GM18499 (cell line): ENCODE measurements at regions not wholly inside any gene's neighbourhood (a gene's known extent, or its start where the extent isn't known, plus 50 kb on each side); places are given as distances from the start of the nearest gene placed in this dataset.

Experiments
- ATAC-seq: cut with Tn5 transposase; IDR thresholded peaks from one replicate; pipeline ENCODE4 v1.9.1; 2021; ENCODE audit warnings: moderate number of reproducible peaks; ENCODE audit not compliant: insufficient read depth, unreplicated experiment

DNA sequence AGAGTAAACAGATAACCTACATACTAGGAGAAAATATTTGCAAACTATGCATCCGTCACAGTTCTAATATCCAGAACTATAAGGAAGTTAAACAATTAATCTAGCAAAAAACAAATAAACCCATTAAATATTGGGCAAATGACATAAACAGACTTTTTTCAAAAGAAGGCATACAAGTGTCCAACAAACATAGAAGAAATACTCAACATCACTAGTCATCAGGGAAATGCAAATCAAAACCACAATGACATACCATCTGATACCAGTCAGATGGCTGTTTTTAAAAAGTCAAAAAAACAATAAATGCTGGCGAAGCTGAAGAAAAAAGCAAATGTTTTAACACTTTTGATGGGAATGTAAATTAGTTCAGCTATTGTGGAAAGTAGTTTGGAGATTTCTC, 1117.7 kb upstream of the MAP3K7 start:
- no peak for ATAC-seq

DNA sequence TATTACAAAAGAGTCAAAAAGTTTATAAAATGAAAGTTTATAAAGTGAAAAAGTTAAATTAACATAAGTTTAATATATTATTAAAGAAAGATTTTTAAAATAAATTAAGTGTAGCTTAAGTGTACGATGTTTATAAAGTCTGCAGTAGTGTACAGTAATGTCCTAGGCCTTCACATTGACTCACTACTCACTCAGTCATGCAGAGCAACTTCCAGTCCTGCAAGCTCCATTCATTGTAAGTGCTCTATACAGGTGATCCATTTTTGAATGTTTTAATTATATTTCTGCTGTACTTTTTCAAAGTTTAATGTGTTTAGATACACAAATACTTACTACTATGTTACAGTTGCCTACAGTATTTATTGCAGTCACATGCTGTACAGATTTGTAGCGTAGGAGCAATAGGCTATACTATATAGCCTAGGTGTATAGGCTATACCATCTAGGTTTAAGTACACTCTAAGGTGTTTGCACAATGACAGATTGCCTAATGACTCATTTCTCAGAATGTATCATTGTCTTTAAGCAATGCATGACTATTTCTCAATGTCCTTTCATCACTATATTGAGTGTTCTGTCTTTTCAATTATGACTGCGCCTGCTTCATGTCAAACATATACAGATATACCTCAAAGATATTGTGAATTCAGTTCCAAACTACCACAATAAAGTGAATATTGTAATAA, 1110.3 kb upstream of the MAP3K7 start:
- ATAC-seq, result no peak

DNA sequence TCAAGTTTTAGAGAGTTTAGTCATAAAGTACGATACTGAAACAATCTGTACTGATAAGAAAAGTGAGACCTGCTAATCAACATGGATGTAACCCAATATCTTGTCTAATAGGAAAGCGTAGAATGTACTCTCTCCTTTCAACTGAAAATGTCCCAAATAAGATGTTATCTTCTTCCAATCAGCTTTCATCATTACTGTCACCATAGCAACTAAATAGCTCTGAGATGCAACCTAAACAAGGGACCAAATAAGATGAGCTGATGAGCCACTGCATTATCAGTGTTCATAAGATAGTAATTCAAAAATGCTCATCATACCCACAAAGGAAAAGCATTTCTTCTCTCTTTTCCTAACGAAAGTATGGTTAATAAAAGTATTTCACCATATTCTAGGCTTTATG, 1108.3 kb upstream of the MAP3K7 start:
- no peak for ATAC-seq

GRCh38 chr6:91694016-91694654, 1107.3 kb upstream of the MAP3K7 start:
- no peak for ATAC-seq

DNA sequence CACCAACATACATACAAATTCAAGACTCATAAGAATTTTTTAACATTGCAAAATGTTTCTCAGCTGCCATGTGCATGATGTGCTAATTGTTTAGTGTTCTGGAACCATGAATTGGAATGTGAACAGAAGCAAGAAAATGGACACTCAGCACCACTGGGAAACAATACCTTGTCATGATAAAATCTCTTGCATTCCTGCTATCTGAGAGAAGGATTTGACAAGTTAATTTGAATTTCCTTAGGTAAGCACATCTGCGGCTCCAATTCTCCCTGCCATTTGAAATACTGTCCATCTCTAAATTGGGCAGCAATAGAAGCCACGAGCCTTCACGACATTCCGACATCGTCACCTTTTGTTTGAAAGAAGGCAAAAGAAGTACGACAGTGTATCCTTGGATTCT, 1104.6 kb upstream of the MAP3K7 start:
- ATAC-seq, result no peak

GRCh38 chr6:91683240-91683639, 1096.4 kb upstream of the MAP3K7 start:
- no peak for ATAC-seq

DNA sequence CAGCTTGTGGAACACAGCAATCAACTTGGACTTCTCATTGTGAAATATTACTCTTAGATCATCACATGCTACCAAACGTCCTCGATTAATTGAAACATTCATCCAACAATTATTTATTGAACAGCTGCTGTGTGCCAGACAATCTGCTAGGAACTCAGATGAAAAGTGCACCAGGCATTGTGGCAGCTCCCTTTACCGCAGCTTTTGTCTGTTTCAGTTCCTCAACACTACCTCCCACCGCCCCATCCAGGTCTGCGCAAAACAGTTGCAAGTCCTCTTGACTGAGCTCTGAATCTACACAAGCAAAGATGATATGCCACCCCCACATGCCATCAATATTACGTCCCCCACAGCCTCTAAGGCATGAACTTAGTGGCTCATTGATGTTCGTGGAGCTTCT, 1094.4 kb upstream of the MAP3K7 start:
- no peak for ATAC-seq

DNA sequence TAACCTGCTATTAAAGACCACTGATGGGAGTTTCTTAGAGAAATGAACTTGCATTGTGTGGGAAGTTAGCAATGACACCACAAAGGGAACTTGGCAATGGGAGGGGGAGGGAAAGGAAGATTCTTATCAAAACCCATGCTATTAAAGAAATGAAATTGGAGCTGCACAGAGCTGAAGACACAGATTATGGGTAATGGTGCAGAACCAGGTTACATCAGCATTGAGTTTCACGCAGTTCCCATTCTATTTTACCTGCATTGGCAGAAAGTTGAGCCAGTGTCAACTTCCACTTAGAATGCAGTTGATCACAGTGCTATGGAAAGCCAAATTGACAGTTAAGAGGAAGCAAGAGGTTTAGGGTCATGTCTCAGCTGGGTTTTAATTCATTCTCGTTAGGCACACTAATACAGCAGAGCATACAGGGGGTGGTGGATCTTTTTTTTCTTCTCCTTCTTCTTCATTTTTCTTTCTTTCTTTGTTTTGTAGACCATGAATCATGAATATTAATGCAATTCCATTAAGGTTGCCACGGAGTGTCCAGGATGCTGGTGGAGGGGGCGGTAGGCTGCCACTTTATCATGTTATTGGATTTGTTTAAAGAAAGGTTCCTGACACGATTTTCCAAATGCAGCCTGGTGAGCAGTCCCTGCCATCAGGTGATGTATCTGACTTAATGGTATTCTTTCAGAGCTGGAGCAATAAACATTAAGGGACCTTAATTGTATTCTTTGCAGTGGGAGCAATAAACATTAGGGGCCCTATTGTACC, 1092.0 kb upstream of the MAP3K7 start:
- no peak for ATAC-seq

- no peak for ATAC-seq
Measured at GRCh38 chr6:91672201-91672600, 1085.3 kb upstream of the MAP3K7 start.

DNA sequence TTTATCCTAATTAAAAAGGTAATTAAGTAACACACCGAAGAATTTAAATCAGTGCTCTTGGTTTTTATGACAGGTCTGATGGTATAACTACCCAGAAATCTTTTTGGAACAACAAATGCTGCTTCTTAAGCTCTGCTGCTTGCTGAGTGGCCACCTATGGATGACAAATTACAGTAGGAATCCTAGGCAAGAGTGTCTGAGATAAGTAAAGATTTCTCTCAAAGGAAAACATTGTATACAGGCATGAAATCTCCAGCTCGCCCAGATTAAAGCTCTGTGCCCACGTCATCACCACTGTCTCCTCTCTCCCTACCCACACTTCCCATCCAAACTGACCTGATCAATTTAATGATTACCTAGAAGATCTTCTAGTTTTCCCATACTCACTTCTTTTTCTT, 1083.0 kb upstream of the MAP3K7 start:
- no peak for ATAC-seq

- ATAC-seq, result no peak
Measured at GRCh38 chr6:91669154-91669870, 1082.4 kb upstream of the MAP3K7 start.

DNA sequence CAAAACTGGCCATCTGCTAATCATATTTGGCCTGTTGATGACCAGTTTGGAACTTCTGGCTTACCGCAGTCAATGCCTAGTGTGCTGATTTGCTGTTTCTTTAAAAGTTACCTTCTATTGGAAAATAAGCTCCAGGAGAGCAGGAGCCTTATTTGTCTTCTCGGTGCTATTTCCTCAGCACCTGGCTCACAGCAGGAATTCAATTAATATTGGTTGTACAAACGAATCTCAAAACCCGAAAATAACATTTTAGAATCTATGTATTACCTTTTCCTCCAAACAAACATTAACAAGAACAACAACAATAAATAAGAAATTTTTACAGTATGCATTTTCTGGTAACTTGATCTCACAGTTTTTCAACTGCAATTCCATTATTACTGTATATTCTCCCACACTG, 1080.7 kb upstream of the MAP3K7 start:
- ATAC-seq, result no peak

DNA sequence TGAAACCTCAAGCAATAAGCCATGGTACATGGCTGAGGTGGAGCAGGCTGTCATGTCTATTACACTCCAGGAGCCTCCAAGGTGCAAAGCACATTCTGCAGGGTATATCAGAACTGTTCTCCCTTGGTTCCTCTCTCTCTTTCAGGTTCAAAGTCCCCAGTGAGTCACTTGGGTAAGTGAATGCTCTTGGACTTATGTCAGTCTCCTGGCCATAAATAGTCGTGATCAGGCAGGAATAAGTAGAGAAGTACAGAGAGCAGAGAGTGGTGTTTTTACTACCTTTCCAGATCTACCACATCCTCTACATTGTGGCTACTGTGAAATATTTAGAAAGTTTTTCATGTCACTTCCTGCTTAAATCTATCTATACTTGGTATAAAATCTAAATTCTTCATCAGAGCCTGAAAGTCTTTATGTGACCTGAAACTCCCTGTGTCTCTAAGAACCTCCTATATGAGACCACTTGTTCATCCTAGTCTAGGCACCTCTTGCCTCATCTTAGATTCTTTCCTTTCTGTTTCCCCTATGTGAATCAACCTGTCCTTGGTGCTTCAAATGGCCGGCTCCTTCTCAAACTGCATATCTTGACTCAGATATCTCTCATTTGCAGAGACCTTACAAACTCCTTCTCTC, 1077.6 kb upstream of the MAP3K7 start:
- no peak for ATAC-seq

- no peak for ATAC-seq
Measured at GRCh38 chr6:91660893-91661292, 1074.0 kb upstream of the MAP3K7 start.

- ATAC-seq, result no peak
Measured at GRCh38 chr6:91659891-91660290, 1073.0 kb upstream of the MAP3K7 start.

DNA sequence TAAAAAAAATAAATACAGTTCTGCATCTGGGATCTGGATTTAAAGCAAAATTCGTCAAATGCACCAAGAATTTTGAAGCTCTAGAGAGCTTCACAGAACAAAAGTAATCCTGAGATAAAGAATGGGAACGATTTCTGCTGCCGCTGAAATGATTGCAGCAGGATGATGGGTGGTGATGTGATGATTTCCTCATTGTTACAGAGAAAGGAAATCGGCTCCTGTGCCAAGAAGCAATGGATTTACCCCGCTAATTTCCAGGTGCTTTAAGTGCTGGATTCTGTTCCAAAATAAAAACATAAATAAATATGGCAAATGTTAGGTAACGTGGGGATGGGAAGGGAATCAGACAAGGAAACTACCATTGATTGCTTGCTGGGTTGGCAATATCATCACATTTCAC, 1067.9 kb upstream of the MAP3K7 start:
- no peak for ATAC-seq

DNA sequence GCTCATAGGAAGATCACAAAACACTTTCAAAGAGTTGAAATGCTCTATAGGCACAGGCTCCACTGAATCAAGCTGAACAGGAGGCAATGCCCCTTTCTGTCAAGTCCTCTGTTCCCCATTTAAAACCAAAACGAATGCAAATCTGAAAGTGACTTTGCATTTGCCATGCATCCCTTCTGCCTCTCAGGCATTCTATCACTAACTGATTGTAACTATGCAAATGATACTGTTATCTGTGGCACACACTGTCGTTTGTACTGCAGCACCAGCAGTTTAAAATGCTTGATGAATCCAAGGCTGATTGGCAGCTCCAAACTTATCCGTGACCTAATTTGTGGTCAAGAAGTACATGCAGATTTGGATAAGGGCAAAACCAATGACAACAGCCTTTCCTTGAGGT, 1067.5 kb upstream of the MAP3K7 start:
- no peak for ATAC-seq

- no peak for ATAC-seq
Measured at GRCh38 chr6:91653895-91654294, 1067.0 kb upstream of the MAP3K7 start.

- no peak for ATAC-seq
Measured at GRCh38 chr6:91653076-91653723, 1066.3 kb upstream of the MAP3K7 start.

GRCh38 chr6:91646649-91647048, 1059.8 kb upstream of the MAP3K7 start:
- ATAC-seq, result no peak
